Endothelial cell of umbilical vein (primary cell): ENCODE measurements at regions not wholly inside any gene's neighbourhood (a gene's known extent, or its start where the extent isn't known, plus 50 kb on each side); places are given as distances from the start of the nearest gene placed in this dataset.

Source experiments
- BruUV-seq: library from RNA; stranded (reverse); fragments of 400-500 nt; replicated peaks from 2 replicates; lab custom pipeline; 2021; lab: Mats Ljungman, UMichigan
- CTCF ChIA-PET: fragments of 300-600, 350-600 bp; sonication (Branson Sonifier 250); formaldehyde crosslinking; loops from one replicate; lab custom pipeline; 2021; ENCODE audit warnings: antibody characterized with exemption, inconsistent platforms; lab: Charles Lee
- POLR2A ChIA-PET: fragments of 300-600, 350-600 bp; sonication (Branson Sonifier 250); formaldehyde crosslinking; loops from one replicate; lab custom pipeline; 2021; ENCODE audit warnings: antibody characterized with exemption, inconsistent platforms; lab: Charles Lee
- DNase-seq: peaks from one replicate; pipeline ENCODE4 v3.0.0-alpha.2; 2011; ENCODE audit warnings: low read depth, low spot score
- FAIRE-seq: peaks from 2 replicates; lab custom pipeline; 2011; peaks lifted over from hg19 to GRCh38; lab: Jason Lieb, UNC
- H2AFZ ChIP-seq: 2 replicates; pipeline ENCODE4 v1.6.0; 2012; ENCODE audit warnings: low read depth, low read length, control low read depth, inconsistent platforms
- H3K27ac ChIP-seq: 2 replicates; pipeline ENCODE4 v1.5.1; 2011; ENCODE audit warnings: low read depth, mild to moderate bottlenecking, control low read depth, low read length, moderate library complexity; ENCODE audit not compliant: insufficient read depth
- H3K27me3 ChIP-seq, 2 experiments: 2 replicates each; pipeline versions ENCODE4 v1.6.0 to v1.6.1; 2011; ENCODE audit warnings: low read length in 2 of 2, mixed read lengths in 1 of 2; ENCODE audit not compliant: control insufficient read depth in 2 of 2, insufficient read depth in 2 of 2
- H3K36me3 ChIP-seq, 2 experiments: 2 replicates in 1 of 2; 3 replicates in 1 of 2; pipeline ENCODE4 v1.5.1; 2011; ENCODE audit warnings: low read length in 2 of 2, mild to moderate bottlenecking in 1 of 2, moderate library complexity in 1 of 2; ENCODE audit not compliant: control insufficient read depth in 2 of 2, insufficient read depth in 2 of 2; ENCODE audit errors: extremely low read depth in 1 of 2
- H3K4me1 ChIP-seq: 3 replicates; pipeline ENCODE4 v1.5.1; 2011; ENCODE audit warnings: mild to moderate bottlenecking, low read length; ENCODE audit not compliant: control insufficient read depth, insufficient read depth; ENCODE audit errors: extremely low read depth
- H3K4me2 ChIP-seq: 2 replicates; pipeline ENCODE4 v1.6.1; 2011; ENCODE audit warnings: low read length, control low read depth, mixed read lengths; ENCODE audit not compliant: insufficient read depth
- H3K4me3 ChIP-seq, 3 experiments: fragments of 200-600 bp in 1 of 3; sonication (generic), shearing (Covaris generic) in 1 of 3; replicated peaks in 1 of 3; 2 replicates each; pipeline ENCODE4 v1.5.1; 2011 to 2016; ENCODE audit warnings: control low read depth in 3 of 3, low read length in 3 of 3, mild to moderate bottlenecking in 2 of 3, inconsistent platforms in 1 of 3, low read depth in 1 of 3, moderate library complexity in 1 of 3; ENCODE audit not compliant: insufficient read depth in 1 of 3
- H3K79me2 ChIP-seq: 2 replicates; pipeline ENCODE4 v1.6.0; 2012; ENCODE audit warnings: low read length, inconsistent platforms; ENCODE audit not compliant: control insufficient read depth, insufficient read depth
- H3K9ac ChIP-seq: replicated peaks from 2 replicates; pipeline ENCODE3; 2011; ENCODE audit warnings: low read length, control low read depth; ENCODE audit not compliant: insufficient read depth; ENCODE audit errors: extremely low read depth
- H3K9me1 ChIP-seq: replicated peaks from 3 replicates; pipeline ENCODE4 v1.6.0; 2011; ENCODE audit warnings: mild to moderate bottlenecking, low read length; ENCODE audit not compliant: control insufficient read depth, insufficient read depth; ENCODE audit errors: extremely low read depth
- H3K9me3 ChIP-seq: replicated peaks from 2 replicates; pipeline ENCODE4 v1.5.1; 2012; ENCODE audit warnings: low read length, inconsistent platforms; ENCODE audit not compliant: control insufficient read depth, insufficient read depth
- H4K20me1 ChIP-seq: replicated peaks from 2 replicates; pipeline ENCODE3; 2011; ENCODE audit warnings: mild to moderate bottlenecking, low read length; ENCODE audit not compliant: control insufficient read depth, insufficient read depth; ENCODE audit errors: extremely low read depth
- CTCF ChIP-seq, 2 donors: IDR thresholded peaks; 1 replicate in 1 of 2; 2 replicates in 1 of 2; pipeline ENCODE4 v1.5.1; 2011; ENCODE audit warnings: low read length in 2 of 2, mild to moderate bottlenecking in 2 of 2, moderate library complexity in 2 of 2, control low read depth in 1 of 2, inconsistent platforms in 1 of 2, low read depth in 1 of 2; ENCODE audit not compliant: insufficient read depth in 1 of 2; ENCODE audit errors: extremely low read depth in 1 of 2
- EZH2 ChIP-seq: IDR thresholded peaks from 2 replicates; pipeline ENCODE4 v1.6.1; 2012; ENCODE audit warnings: borderline replicate concordance, low read depth, mild to moderate bottlenecking, moderate library complexity, low read length, inconsistent platforms; ENCODE audit not compliant: severe bottlenecking
- FOS ChIP-seq: IDR thresholded peaks from 2 replicates; pipeline ENCODE4 v1.6.1; 2011; ENCODE audit warnings: mild to moderate bottlenecking, low read length, moderate library complexity, borderline replicate concordance; ENCODE audit not compliant: insufficient read depth
- GATA2 ChIP-seq: IDR thresholded peaks from 2 replicates; pipeline ENCODE4 v1.7.0; 2011; ENCODE audit warnings: low read depth, mild to moderate bottlenecking, moderate library complexity, mixed read lengths, low read length; ENCODE audit not compliant: insufficient read length, insufficient read depth
- JUN ChIP-seq: IDR thresholded peaks from 2 replicates; pipeline ENCODE4 v1.6.1; 2011; ENCODE audit warnings: borderline replicate concordance, low read depth; ENCODE audit not compliant: insufficient read length, insufficient read depth
- MAX ChIP-seq: IDR thresholded peaks from 2 replicates; pipeline ENCODE4 v1.6.1; 2011; ENCODE audit not compliant: insufficient read depth, insufficient read length
- MYC ChIP-seq: IDR thresholded peaks from one replicate; pipeline ENCODE4 v1.6.1; 2011; ENCODE audit warnings: mild to moderate bottlenecking, low read depth, low read length
- POLR2A ChIP-seq: IDR thresholded peaks from 2 replicates; pipeline ENCODE4 v1.6.1; 2012; ENCODE audit warnings: low read depth, mild to moderate bottlenecking, control low read depth, low read length
- POLR2AphosphoS5 ChIP-seq: IDR thresholded peaks from 2 replicates; pipeline ENCODE4 v1.6.1; 2012; ENCODE audit warnings: low read depth, mild to moderate bottlenecking, control low read depth, low read length, moderate library complexity; ENCODE audit not compliant: insufficient read depth
- dilution Hi-C: fragments of 300-500 bp; cut with MboI; formaldehyde crosslinking; loops from one replicate; pipeline ENCODE4 v1.15.0; 2019; ENCODE audit warnings: low sequenced_read_pairs; ENCODE audit not compliant: extremely low pct_ligation_motif_present
- intact Hi-C: fragments of 100-400 bp; cut with micrococcal nuclease; formaldehyde crosslinking; loops from one replicate; pipeline ENCODE4 v1.10.0; 2022

GRCh38 chr10:65041307-65041706 is 1520.1 kb downstream of the REEP3 start:
- DNase-seq (no peak), FAIRE-seq (no peak)
- no peaks in the 10 kb centered on the region for H3K27me3 ChIP-seq
- intact Hi-C loops = no loop called here
- no peak for TF ChIP-seq POLR2AphosphoS5
- H3K4me2 ChIP-seq = no peak overlapping the region
- no peaks in the 10 kb centered on the region for H3K36me3 ChIP-seq
- H3K9me1 ChIP-seq = no peaks in the 10 kb centered on the region
- no peaks in the 10 kb centered on the region for H4K20me1 ChIP-seq
- H3K27ac ChIP-seq = no peak overlapping the region
- H3K79me2 ChIP-seq = no peaks in the 10 kb centered on the region
- H3K4me3 ChIP-seq = no peak overlapping the region
- H3K4me1 ChIP-seq = no peaks in the 10 kb centered on the region
- ChIA-PET POLR2A (no interaction called here), CTCF (no interaction called here)
- dilution Hi-C loops = no loop called here
- H3K9me3 ChIP-seq = no peaks in the 10 kb centered on the region
- no peak overlapping the region for H2AFZ ChIP-seq
- no peak overlapping the region for H3K9ac ChIP-seq
- no TSS peak for BruUV-seq

GRCh38 chr10:65042496-65042895 is 1521.3 kb downstream of the REEP3 start:
- H4K20me1 ChIP-seq = no peaks in the 10 kb centered on the region
- dilution Hi-C loops (no loop called here), intact Hi-C loops (no loop called here)
- no peaks in the 10 kb centered on the region for H3K4me1 ChIP-seq
- H3K79me2 ChIP-seq = no peaks in the 10 kb centered on the region
- BruUV-seq = no TSS peak
- no peak overlapping the region for H2AFZ ChIP-seq
- ChIA-PET POLR2A (no interaction called here), CTCF (no interaction called here)
- no peaks in the 10 kb centered on the region for H3K36me3 ChIP-seq
- no peak overlapping the region for H3K4me2 ChIP-seq
- no peaks in the 10 kb centered on the region for H3K27me3 ChIP-seq
- H3K9me3 ChIP-seq = no peaks in the 10 kb centered on the region
- no peak overlapping the region for H3K27ac ChIP-seq
- no peak for FAIRE-seq
- TF ChIP-seq MYC (no peak), JUN (no peak), MAX (no peak), POLR2A (no peak), FOS (no peak), POLR2AphosphoS5 (no peak), EZH2 (no peak), GATA2 (no peak), CTCF (IDR thresholded peaks at IDR 0.05; ENCODE audit: extremely low read depth in 1 of 2, insufficient read depth in 1 of 2, low read depth in 1 of 2, low read length in 2 of 2) (no peak)
- DNase-seq = no peak
- no peak overlapping the region for H3K9ac ChIP-seq
- H3K9me1 ChIP-seq = no peaks in the 10 kb centered on the region
- no peak overlapping the region for H3K4me3 ChIP-seq
